ENCODE measurements at regions not wholly inside any gene's neighbourhood (a gene's known extent, or its start where the extent isn't known, plus 50 kb on each side); places are given as distances from the start of the nearest gene placed in this dataset.

GRCh38 chr9:96156171-96156974 lies 145.6 kb downstream of the HSD17B3 start:
- no peak for DNase-seq

- DNase-seq: no peak
Measured at GRCh38 chr9:96154081-96154480, 147.9 kb downstream of the HSD17B3 start.

- no peak for DNase-seq
Measured at GRCh38 chr9:96152550-96152949, 149.4 kb downstream of the HSD17B3 start.

GRCh38 chr9:96150324-96151227 lies 151.4 kb downstream of the HSD17B3 start:
- DNase-seq: peak; percentile 25

GRCh38 chr9:96149533-96150280 lies 152.3 kb downstream of the HSD17B3 start:
- DNase-seq: no peak

GRCh38 chr9:96148634-96149532 lies 153.1 kb downstream of the HSD17B3 start:
- no peak for DNase-seq

- DNase-seq: peak; percentile 75
Measured at GRCh38 chr9:96147029-96147428, 154.9 kb downstream of the HSD17B3 start.

- peak; percentile 30 for DNase-seq
Measured at GRCh38 chr9:96141666-96142065, 160.3 kb downstream of the HSD17B3 start.

- no peak for DNase-seq
Measured at GRCh38 chr9:96141128-96141474, 160.9 kb downstream of the HSD17B3 start.

GRCh38 chr9:96140296-96141127 lies 161.5 kb downstream of the HSD17B3 start:
- no peak for DNase-seq

GRCh38 chr9:96139592-96140295 lies 162.2 kb downstream of the HSD17B3 start:
- DNase-seq: peak; percentile 36

- DNase-seq: no peak
Measured at GRCh38 chr9:96138616-96139015, 163.4 kb downstream of the HSD17B3 start.

GRCh38 chr9:96137671-96138429 lies 164.1 kb downstream of the HSD17B3 start:
- DNase-seq: no peak

- DNase-seq: no peak
Measured at GRCh38 chr9:96136992-96137670, 164.8 kb downstream of the HSD17B3 start.

- no peak for DNase-seq
Measured at GRCh38 chr9:96135753-96136290, 166.2 kb downstream of the HSD17B3 start.

GRCh38 chr9:96135076-96135752 lies 166.8 kb downstream of the HSD17B3 start:
- DNase-seq: no peak

GRCh38 chr9:96133321-96134021 lies 168.5 kb downstream of the HSD17B3 start:
- no peak for DNase-seq

GRCh38 chr9:96131825-96132224 lies 170.2 kb downstream of the HSD17B3 start:
- no peak for DNase-seq

Data from SIG-M5 (cell line).